ENCODE measurements at regions not wholly inside any gene's neighbourhood (a gene's known extent, or its start where the extent isn't known, plus 50 kb on each side); places are given as distances from the start of the nearest gene placed in this dataset.
"Not testable (repeated sequence)": the region's sequence is repeated elsewhere in the genome, so short reads cannot be mapped to it uniquely, and the experiment has no call there.

DNA sequence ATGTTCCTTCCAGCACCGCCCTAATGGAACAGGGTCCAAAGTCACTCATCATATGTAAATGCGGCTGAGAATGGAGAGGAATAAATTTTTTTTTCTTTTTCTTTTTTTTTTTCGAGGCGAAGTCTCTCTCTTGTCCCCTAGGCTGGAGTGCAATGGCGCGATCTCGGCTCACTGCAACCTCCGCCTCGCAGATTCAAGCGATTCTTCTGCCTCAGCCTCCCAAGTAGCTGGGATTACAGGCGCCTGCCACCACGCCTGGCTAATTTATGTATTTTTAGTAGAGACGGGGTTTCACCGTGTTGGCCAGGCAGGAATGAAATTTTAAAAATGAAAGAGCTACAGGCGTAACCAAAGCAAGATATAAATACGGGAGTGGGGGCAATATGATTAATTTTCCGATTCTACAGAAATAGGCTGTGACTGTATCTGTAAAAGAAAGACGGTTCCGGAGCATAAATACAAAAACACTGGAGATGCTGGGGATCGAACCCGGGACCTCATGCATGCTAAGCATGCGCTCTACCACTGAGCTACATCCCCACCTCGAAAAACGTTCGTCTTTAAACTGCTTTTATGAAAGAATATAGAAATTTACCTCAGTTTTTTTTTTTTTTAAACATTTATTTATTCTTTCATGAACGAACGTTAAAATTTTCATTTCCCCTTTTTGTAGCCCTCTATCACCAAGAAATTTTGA, 132.2 kb downstream of the GPX5 start:
- DNase-seq: peak in 31 of 56 donors; percentile 1 to 66 (median 22)

DNA sequence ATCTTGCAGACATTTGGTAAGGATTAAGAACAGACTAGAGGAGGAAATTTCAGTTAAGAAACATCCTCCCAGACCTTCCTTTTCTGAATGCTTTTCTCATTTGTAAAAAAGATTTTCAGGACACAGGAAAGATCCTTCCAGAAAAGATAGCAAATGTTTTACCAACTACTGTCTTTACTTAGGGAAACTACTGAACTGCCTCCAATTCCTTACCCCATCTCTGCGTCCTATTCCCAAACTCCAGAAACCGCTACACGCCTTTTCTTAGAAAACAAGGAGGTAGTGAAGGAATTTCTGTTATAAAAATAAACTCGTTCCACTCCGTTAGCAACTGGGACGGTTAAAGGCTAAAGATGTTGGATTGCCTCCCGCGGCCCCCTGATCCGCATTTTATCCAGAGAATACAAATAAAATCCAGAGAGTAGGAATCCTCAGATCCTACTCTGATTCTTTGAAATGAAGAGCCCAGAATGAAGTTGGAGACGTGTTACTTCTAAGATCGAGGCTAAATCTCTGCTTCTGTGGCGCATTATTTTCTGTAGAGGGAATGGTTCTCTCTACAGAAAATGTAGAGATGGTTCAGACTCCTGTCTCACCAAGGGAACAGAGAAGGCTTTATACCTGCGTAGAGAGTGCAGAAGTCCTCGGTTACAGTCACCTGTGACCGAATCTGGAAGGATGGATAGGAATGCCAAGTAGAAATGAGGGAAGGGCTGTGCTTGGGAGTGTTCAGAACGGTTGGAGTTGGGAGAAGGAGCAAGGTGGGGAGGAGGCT, 133.0 kb downstream of the GPX5 start:
- DNase-seq: peak in 3 of 56 donors; percentile 11 to 21 (median 20)

DNA sequence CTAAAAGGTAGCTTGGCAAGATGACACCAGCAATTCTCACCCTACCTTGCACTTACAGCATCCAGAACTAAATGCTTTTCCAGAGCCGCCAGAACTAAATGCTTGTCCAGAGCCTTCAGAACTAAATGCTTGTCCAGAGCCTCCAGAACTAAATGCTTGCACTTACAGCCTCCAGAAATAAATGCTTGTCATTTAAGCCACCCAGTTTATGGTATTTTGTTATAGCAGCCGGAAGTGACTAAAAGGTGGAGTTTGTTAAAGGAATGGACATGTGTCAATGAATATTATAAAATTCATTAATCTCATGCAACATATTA, 133.5 kb downstream of the GPX5 start:
- peak in 1 of 56 donors; percentile 4 for DNase-seq

DNA sequence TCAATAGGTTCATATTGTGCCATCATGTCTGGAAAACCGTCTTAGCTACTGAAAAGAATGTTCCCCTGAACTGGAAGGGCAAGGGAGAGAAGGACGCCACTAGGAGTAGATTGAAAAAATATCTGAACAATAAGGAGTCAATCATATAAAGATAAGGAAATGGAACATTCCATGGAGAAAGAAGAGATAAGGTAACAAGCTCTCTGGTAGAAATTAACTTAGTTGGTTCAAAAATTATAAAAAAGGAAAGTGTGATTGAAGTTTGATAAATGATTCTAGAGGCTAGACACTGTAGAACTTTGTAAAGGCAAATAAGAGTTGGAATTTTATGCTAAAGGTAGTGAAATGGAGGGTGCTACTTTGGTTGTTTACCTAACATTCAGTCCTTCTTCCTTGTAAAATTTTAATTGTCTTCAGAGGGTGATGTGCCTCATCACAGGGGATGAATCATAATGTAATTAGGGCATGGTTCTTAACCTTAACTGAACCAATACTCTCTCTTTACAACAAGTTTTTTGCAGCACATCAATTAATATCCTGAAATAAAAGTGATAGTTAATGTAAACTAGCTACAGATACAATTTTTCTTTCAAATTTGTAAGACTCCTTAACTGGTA, 135.5 kb downstream of the GPX5 start:
- DNase-seq: no peak

DNA sequence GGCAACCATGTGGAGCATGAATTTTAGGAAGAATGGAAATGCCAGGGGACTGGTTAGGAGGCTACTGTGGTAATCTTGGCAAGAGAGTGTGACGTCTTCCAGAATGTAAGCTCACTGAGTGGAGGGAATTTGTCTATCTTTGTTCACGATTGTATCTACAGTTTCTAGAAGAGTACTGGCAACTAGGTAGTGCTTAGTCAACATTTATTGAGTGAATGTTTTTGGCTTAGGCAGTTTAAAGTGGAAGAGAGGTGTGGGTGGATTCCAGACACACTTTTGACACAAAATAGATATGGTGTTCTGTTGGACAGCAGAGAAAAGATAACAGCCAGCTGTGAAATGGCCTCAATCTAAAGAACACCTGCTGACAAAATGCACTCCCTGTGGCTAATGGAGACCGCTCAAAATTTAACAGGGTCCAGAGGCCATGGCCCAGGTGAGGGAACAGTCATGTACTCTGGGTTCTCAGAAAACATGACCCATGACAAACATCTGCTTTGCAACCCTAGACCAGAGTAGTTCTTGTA, 139.3 kb downstream of the GPX5 start:
- DNase-seq: no peak

DNA sequence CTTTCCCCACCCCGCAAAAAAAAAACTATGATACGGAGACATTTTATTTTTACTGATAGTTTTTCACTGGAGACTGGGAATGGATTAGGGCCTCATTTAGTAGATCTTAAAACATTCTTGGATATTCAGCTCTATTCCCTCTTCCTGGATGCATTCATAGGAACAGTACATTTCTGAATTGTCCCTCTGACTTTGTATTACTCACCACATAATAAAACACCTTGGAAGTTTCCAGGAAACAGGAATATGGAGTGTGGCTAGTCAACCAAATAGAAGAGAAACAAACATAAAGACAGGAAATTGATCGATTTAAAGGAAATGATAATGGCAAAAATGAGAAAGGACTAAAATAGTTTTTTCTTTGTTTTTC, 147.7 kb downstream of the GPX5 start:
- DNase-seq: no peak

DNA sequence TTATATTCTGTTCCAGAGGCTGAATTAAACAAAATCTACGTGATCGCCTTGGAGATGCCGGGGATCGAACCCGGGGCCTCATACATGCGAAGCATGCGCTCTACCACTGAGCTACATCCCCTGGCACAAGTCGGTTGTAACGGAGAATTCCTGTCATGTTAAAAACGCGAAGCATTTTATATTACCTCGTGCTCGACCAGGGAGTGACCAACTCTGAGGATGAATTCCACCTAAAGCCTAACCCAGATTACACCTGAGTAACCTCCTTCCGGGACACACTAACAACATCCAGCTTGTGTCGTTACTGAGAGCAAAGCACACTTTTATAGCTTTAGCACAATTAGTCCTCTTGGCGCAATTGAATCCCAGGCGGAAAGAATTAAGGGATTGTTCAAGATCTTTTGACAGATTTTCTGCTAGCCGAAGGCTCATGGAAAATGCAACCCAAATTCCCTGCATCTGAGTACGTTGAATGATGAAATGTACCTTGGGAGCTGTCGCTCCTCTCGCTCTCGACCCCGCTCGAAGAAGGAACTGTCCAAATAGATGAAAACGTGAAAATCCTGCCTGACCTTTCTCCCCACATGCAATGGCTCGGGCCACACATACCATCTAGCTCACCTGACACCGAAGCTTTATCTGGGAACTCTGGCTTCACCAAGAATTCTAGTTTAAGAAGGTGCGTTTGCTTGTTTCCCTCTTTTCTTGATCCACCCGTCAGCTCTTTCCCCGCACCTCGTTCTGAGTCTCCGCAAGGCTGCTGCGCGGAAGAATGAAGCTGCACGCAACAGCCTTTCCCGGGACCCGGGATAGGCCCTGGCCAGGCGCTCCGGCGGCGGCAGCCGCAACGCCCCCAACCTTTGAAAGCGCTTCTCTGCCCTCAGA, 148.3 kb downstream of the GPX5 start:
- peak in 35 of 56 donors; percentile 3 to 81 (median 27) for DNase-seq

DNA sequence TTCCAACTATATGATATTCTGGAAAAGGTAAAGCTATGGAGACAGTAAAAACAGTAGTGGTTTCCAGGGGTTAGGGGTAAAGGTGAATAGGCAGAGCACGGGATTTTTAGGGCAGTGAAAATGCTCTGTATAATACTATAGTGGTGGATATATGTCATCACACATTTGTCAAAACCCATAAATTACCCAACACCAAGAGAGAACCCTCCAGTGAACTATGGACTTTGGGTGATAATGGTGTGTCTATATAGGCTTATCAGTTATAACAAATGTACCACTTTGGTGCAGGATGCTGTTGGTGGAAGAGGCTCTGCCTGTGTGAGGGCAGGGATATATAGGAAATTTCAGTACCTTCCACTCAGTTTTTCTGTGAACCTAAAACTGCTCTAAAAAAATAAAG, 149.9 kb downstream of the GPX5 start:
- no peak for DNase-seq

DNA sequence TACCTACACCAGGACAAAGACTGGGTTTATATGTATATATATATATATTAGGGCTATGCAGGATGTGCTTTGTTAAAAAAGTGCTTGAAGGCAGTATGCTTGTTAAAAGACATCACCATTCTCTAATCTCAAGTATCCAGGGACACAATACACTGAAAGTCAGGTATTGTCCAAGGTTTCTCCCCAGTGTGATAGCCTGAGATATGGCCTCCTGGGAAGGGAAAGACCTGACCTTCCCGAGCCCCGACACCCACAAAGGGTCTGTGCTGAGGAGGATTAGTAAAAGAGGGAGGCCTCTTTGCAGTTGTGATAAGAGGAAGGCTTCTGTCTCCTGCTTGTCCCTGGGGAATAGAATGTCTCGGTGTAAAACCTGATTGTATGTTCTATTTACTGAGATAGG, 156.9 kb downstream of the GPX5 start:
- no peak for DNase-seq

DNA sequence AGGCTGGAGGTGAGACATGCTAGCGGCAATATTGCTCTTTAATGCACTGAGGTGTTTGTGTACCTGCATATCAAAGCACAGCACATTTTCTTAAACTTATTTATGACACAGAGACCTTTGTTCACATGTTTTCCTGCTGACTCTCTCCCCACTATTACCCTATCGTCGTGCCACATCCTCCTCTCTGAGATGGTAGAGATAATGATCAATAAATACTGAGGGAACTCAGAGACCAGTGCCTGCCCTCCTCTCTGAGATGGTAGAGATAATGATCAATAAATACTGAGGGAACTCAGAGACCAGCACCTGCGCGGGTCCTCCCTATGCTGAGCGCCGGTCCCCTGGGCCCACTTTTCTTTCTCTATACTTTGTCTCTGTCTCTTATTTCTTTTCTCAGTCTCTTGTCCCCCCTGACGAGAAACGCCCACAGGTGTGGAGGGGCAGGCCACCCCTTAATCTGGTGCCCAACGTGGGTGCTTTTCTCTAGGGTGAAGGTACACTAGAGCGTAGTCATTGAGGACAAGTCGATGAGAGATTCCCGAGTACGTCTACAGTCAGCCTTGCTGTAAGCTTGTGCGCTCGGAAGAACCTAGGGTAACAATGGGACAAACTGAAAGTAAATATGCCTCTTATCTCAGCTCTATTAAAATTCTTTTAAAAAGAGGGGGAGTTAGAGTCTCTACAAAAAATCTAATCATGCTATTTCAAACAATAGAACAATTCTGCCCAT, 157.4 kb downstream of the GPX5 start:
- not testable (repeated sequence) for DNase-seq

DNA sequence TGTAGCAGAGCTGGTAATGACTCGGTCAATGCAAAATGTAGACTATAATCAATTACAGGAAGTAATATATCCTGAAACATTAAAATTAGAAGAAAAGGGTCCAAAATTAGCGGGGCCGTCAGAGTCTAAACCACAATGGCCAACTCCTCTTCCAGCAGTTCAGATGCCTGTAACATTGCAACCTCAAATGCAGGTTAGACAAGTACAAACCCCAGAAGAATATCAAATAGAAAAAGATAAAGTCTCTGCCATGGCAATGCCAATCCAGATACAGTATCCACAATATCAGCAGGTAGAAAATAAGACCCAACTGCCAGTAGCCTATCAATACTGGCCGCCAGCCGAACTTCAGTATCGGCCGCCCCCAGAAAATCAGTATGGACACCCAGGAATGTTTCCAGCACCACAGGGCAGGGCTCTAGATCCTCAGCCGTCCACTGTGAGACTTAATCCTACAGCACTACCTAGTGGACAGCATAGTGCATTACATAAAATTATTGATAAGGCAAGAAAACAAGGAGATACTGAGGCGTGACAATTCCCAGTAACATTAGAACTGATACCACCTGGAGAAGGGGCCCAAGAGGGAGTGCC, 158.4 kb downstream of the GPX5 start:
- DNase-seq: no peak

DNA sequence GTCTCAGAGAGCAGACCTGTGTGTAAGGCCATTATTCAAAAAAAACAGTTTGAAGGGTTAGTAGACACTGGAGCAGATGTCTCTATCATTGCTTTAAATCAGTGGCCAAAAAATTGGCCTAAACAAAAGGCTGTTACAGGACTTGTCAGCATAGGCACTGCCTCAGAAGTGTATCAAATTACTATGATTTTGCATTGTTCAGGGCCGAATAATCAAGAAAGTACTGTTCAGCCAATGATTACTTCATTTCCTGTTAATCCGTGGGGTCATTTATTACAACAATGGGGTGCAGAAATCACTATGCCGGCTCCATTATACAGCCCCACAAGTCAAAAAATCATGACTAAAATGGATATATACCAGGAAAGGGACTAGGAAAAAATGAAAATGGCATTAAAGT, 160.3 kb downstream of the GPX5 start:
- DNase-seq: not testable (repeated sequence)

DNA sequence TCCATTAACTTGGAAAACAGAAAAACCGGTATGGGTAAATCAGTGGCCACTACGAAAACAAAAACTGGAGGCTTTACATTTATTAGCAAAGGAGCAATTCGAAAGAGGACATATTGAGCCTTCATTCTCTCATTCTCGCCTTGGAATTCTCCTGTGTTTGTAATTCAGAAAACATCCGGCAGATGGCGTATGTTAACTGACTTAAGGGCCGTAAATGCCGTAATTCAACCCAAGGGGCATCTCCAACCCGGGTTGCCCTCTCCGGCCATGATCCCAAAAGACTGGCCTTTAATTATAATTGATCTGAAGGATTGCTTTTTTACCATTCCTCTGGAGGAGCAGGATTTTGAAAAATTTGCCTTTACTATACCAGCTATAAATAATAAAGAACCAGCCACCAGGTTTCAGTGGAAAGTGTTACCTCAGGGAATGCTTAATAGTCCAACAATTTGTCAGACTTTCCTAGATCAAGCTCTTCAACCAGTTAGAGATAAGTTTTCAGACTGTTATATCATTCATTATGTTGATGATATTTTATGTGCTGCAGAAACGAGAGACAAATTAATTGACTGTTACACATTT, 160.9 kb downstream of the GPX5 start:
- peak in 15 of 56 donors; percentile 0 to 75 (median 4) for DNase-seq

DNA sequence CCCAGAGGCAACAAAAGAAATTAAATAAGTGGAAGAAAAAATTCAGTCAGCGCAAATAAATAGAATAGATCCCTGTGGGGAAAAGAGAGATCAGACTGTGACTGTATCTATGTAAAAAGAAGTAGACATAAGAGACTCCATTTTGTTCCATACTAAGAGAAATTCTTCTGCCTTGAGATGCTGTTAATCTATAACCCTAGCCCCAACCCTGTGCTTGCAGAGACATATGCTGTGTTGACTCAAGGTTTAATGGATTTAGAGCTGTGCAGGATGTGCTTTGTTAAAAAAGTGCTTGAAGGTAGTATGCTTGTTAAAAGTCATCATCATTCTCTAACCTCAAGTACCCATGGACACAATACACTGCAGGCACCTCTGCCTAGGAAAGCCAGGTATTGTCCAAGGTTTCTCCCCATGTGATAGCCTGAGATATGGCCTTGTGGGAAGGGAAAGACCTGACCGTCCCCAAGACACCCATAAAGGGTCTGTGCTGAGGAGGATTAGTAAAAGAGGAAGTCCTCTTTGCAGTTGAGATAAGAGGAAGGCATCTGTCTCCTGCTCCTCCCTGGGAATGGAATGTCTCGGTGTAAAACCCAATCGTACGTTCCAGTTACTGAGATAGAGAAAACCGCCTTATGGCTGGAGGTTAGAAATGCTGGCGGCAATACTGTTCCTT, 161.8 kb downstream of the GPX5 start:
- DNase-seq: not testable (repeated sequence)

DNA sequence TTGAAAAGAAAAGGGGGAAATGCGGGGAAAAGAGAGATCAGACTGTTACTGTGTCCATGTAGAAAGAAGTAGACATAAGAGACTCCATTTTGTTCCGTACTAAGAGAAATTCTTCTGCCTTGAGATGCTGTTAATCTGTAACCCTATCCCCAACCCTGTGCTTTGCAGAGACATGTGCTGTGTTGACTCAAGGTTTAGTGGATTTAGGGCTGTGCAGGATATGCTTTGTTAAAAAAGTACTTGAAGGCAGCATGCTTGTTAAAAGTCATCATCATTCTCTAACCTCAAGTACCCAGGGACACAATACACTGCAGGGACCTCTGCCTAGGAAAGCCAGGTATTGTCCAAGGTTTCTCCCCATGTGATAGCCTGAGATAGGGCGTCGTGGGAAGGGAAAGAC, 166.3 kb downstream of the GPX5 start:
- DNase-seq: not testable (repeated sequence)

DNA sequence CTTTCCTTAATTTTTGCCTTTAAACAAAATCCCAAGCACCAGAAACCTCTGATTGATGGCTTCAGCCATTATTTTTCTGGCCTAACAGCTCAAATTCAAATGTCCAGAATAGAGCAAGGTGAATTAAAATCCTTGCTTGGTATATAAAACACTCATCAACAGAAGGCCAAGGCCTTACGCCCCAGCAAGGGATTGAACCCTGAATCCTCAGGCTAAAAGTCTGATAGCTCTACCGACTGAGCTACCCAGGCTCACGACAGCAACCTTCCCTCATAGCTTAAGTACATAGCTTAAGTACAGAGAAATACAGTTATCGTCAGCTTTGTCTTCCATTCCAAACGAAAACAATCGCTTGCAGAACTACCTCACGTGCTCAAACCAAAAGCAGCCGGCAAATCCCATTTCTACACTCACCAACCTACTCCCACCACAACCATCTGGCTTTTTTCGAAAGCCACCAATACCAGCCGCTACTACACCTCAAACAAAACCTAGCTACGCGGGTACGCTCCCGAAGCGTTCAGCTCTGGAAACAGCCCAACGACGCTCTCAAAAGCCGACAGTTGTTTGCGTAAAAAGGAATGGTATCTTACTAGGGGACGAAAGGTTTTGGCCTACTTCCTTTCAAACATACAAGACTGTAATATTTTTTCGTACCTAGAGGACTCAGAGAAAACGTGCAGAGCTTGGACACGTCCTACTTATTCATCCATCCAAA, 167.5 kb downstream of the GPX5 start:
- DNase-seq: no peak

DNA sequence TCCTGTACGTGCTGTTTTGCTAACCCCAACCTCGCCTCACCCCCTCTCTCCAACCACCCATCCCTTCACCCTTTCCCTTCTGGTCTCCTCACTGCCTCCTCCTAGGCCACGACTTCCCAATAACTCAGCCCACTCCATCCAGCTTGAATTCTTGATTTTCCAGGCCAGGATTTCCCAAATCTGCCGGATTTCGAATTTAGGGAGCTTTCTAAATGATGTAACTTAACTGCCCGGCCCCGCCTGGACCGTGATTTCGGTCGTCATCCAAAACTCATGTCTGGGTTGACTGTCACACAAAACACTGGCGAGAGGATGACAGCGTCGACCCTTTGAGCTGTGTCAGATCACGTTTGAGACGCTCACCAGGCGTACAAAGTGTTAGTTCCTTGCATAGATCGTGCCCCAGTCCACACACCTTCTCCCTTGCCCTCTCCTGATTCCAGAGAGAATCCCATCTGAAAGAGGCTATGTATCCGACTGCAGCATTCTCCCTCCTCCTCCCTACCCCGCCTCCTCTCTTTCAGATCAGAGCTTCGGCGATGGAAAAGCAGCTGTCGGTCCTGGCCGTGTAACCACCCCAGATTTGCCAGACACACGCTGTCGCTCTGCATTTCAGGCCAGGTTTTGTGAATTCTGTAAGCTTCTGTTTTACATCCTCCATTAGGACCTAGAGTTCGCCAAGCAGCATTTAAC, 168.2 kb downstream of the GPX5 start:
- no peak for DNase-seq

DNA sequence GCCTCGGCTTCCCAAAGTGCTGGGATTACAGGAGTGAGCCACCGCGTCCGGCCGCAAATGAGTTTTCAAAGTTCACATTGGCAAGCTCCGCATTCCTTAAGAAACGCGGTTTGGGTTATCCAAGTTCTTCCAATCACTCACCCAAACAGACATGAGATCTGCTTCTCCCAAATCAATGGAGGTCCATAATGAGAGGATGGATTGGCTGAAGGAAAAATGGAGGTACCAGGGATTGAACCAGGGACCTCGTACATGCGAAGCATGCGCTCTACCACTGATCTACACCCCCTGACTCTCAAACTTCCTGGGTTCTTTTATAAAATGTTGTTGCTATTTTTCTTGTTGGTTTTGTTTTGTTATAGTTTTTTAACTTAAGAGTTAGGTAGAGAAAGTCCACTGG, 170.0 kb downstream of the GPX5 start:
- no peak for DNase-seq
